Esophagus (tissue), 2 donors: ENCODE measurements at regions not wholly inside any gene's neighbourhood (a gene's known extent, or its start where the extent isn't known, plus 50 kb on each side); places are given as distances from the start of the nearest gene placed in this dataset.

Experiments used
- H3K27ac ChIP-seq, 2 donors: one replicate each; pipeline ENCODE4 v1.5.1; 2013; ENCODE audit warnings: low read depth in 2 of 2, mild to moderate bottlenecking in 2 of 2, inconsistent platforms in 1 of 2, low read length in 1 of 2, moderate library complexity in 1 of 2
- H3K27me3 ChIP-seq, 2 donors: one replicate each; pipeline ENCODE4 v1.6.1; 2013; ENCODE audit warnings: low read length in 2 of 2, control low read depth in 1 of 2, mild to moderate bottlenecking in 1 of 2; ENCODE audit not compliant: insufficient read depth in 2 of 2, control insufficient read depth in 1 of 2
- H3K36me3 ChIP-seq, 2 donors: one replicate each; pipeline ENCODE4 v1.6.1; 2013; ENCODE audit warnings: low read length in 1 of 2; ENCODE audit not compliant: control insufficient read depth in 2 of 2, insufficient read depth in 2 of 2
- H3K4me1 ChIP-seq, 2 donors: one replicate each; pipeline ENCODE4 v1.6.1; 2013; ENCODE audit warnings: low read length in 1 of 2; ENCODE audit not compliant: control insufficient read depth in 2 of 2, insufficient read depth in 2 of 2
- H3K4me3 ChIP-seq, 2 donors: one replicate each; pipeline ENCODE4 v1.5.1; 2013; ENCODE audit warnings: low read length in 2 of 2, mild to moderate bottlenecking in 2 of 2, low read depth in 1 of 2, moderate library complexity in 1 of 2
- H3K9me3 ChIP-seq, 2 donors: one replicate each; pipeline ENCODE4 v1.6.1; 2013; ENCODE audit warnings: mild to moderate bottlenecking in 2 of 2, low read depth in 1 of 2, low read length in 1 of 2, moderate library complexity in 1 of 2; ENCODE audit not compliant: control insufficient read depth in 2 of 2, insufficient read depth in 1 of 2
- WGBS, 2 donors: extraction: QIAGEN DNeasy Blood & Tissue Kit; methylation state at CpG; one replicate each; pipeline ENCODE4 v1.1.7; 2013; 5-methylcytosine and 5-hydroxymethylcytosine counted together
- donor health status: healthy with polysubstance abuse.
- donor health status: Bipolar disorder and iron deficiency.

- H3K4me3 ChIP-seq, result no peak overlapping the region
- H3K4me1 ChIP-seq, result no peaks in the 10 kb centered on the region
- no peaks in the 10 kb centered on the region for H3K27me3 ChIP-seq
- H3K9me3 ChIP-seq, result no peaks in the 10 kb centered on the region
- no peaks in the 10 kb centered on the region for H3K36me3 ChIP-seq
- H3K27ac ChIP-seq, result no peak overlapping the region
These were observed 245.1 kb upstream of the EGLN3 start for GRCh38 chr14:34195964-34196363.

GRCh38 chr14:34190717-34191116, 239.8 kb upstream of the EGLN3 start:
- H3K4me1 ChIP-seq, result no peaks in the 10 kb centered on the region
- no peaks in the 10 kb centered on the region for H3K27me3 ChIP-seq
- no peak overlapping the region for H3K27ac ChIP-seq
- H3K9me3 ChIP-seq, result no peaks in the 10 kb centered on the region
- H3K4me3 ChIP-seq, result no peak overlapping the region
- WGBS, 2 donors, result 63 to 65% methylated on average over 4 of the region's 4 CpGs
- no peaks in the 10 kb centered on the region for H3K36me3 ChIP-seq

GRCh38 chr14:34189866-34190265, 239.0 kb upstream of the EGLN3 start:
- Histone ChIP-seq H3K27me3 (no peaks in the 10 kb centered on the region), H3K27ac (no peak overlapping the region), H3K9me3 (no peaks in the 10 kb centered on the region), H3K4me1 (no peaks in the 10 kb centered on the region), H3K4me3 (no peak overlapping the region), H3K36me3 (no peaks in the 10 kb centered on the region)
- 80 to 94% methylated on average over 3 of the region's 3 CpGs for WGBS, 2 donors

GRCh38 chr14:34187519-34188044, 236.7 kb upstream of the EGLN3 start:
- no peaks in the 10 kb centered on the region for H3K27me3 ChIP-seq
- 90 to 92% methylated on average over 3 of the region's 3 CpGs for WGBS, 2 donors
- no peaks in the 10 kb centered on the region for H3K36me3 ChIP-seq
- H3K4me3 ChIP-seq, result no peak overlapping the region
- H3K9me3 ChIP-seq, result no peaks in the 10 kb centered on the region
- H3K27ac ChIP-seq, result no peak overlapping the region
- no peaks in the 10 kb centered on the region for H3K4me1 ChIP-seq

DNA sequence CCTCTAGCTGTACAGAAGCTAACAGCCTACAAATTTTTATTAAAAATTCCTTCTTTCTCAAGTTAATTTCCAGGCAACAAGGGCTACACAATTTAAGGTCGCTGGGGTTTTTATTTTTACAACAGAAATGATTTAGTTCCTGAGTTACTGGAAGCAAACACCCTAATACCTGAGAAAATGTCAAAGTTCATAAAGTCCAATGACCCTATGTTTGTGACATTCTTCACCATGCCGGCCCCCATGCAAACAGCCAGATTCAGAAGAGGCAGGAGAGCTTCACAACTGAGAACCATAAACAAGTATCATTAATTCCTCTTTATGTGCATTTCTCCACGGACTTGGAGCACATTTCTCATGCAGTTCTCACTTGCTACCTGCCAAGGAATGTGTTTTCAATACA, 236.2 kb upstream of the EGLN3 start:
- WGBS, 2 donors, result 58 to 69% methylated on average over 3 of the region's 3 CpGs
- H3K27me3 ChIP-seq, result no peaks in the 10 kb centered on the region
- no peaks in the 10 kb centered on the region for H3K4me1 ChIP-seq
- no peaks in the 10 kb centered on the region for H3K9me3 ChIP-seq
- no peaks in the 10 kb centered on the region for H3K36me3 ChIP-seq
- H3K27ac ChIP-seq, result no peak overlapping the region
- H3K4me3 ChIP-seq, result no peak overlapping the region

- H3K27ac ChIP-seq, result no peak overlapping the region
- WGBS, 2 donors, result 94 to 100% methylated on average over 2 of the region's 2 CpGs
- no peaks in the 10 kb centered on the region for H3K4me1 ChIP-seq
- no peaks in the 10 kb centered on the region for H3K9me3 ChIP-seq
- no peak overlapping the region for H3K4me3 ChIP-seq
- no peaks in the 10 kb centered on the region for H3K36me3 ChIP-seq
- no peaks in the 10 kb centered on the region for H3K27me3 ChIP-seq
These were observed 233.3 kb upstream of the EGLN3 start for GRCh38 chr14:34184126-34184525.

DNA sequence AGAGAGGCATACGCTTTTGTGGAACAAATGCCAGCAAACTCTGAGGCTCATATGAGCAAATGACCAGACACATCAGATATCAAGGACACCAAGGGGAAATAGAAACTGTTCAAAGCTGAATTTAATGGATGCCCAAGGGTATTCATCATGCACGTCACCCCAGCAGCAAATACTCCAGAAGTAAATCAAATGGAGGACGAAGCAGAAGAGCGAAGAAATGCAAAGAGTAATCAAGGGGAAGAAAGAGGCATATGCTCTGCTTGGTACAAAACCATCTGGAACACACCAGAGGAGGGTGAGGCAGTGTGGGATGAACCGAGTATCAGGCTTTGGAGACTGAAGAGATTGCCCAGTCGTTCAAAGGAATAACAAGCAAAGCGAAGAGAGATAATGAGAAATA, 232.6 kb upstream of the EGLN3 start:
- no peak overlapping the region for H3K27ac ChIP-seq
- no peaks in the 10 kb centered on the region for H3K36me3 ChIP-seq
- no peaks in the 10 kb centered on the region for H3K9me3 ChIP-seq
- WGBS, 2 donors, result 90 to 94% methylated on average over 7 of the region's 7 CpGs
- no peak overlapping the region for H3K4me3 ChIP-seq
- H3K4me1 ChIP-seq, result no peaks in the 10 kb centered on the region
- H3K27me3 ChIP-seq, result no peaks in the 10 kb centered on the region

GRCh38 chr14:34181338-34181737, 230.5 kb upstream of the EGLN3 start:
- WGBS, 2 donors, result 69 to 78% methylated on average over 2 of the region's 2 CpGs
- Histone ChIP-seq H3K4me3 (no peak overlapping the region), H3K36me3 (no peaks in the 10 kb centered on the region), H3K9me3 (no peaks in the 10 kb centered on the region), H3K27ac (no peak overlapping the region), H3K4me1 (no peaks in the 10 kb centered on the region), H3K27me3 (no peaks in the 10 kb centered on the region)

DNA sequence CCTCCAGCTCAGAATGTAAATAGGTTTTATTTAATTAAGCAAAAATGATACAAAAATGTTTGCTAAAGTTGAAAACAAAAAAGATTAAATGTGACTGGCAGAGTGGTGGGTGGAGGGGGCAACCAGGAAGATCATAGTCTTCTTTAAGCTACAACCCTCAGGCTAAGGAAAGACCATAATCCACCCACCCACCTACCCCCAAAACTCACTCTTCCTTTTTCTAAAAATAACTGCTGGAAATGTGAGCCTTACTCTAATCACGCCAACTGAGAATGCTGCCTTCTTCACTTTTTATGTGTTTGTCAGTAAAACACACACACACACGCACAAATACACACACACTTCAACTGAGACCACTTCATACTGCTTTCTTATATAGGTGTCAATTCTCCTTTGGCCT, 230.0 kb upstream of the EGLN3 start:
- no peaks in the 10 kb centered on the region for H3K27me3 ChIP-seq
- no peaks in the 10 kb centered on the region for H3K36me3 ChIP-seq
- no peaks in the 10 kb centered on the region for H3K9me3 ChIP-seq
- no peaks in the 10 kb centered on the region for H3K4me1 ChIP-seq
- WGBS, 2 donors, result 84% methylated on average over 2 of the region's 2 CpGs
- no peak overlapping the region for H3K27ac ChIP-seq
- H3K4me3 ChIP-seq, result no peak overlapping the region

DNA sequence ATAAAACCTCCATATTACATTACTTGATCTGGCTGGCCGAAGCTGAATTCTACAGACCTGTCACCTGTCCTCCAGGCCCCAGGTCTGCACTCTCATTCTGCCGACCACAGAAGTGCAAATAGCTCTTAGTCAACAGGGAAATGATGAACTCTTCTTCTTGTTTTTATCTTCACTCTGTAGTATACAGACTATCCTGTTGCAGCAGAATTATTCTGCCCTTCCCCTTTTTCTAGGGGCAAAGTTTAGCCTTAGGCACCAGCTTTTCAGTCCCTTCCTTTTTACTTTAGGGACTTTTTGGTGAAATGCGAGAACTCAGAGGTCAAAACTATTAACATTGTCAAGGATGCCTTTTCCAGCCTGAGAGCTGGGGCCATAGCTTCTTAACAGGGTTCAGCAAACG, 229.6 kb upstream of the EGLN3 start:
- Histone ChIP-seq H3K27me3 (no peaks in the 10 kb centered on the region), H3K27ac (no peak overlapping the region)
- WGBS, 2 donors, result 65 to 71% methylated on average over 4 of the region's 4 CpGs

More for the DNA sequence above, 229.6 kb upstream of the EGLN3 start:
- H3K36me3 ChIP-seq, result no peaks in the 10 kb centered on the region
- H3K4me1 ChIP-seq, result no peaks in the 10 kb centered on the region
- H3K4me3 ChIP-seq, result no peak overlapping the region
- no peaks in the 10 kb centered on the region for H3K9me3 ChIP-seq
